ENCODE measurements at regions not wholly inside any gene's neighbourhood (a gene's known extent, or its start where the extent isn't known, plus 50 kb on each side); places are given as distances from the start of the nearest gene placed in this dataset.

DNA sequence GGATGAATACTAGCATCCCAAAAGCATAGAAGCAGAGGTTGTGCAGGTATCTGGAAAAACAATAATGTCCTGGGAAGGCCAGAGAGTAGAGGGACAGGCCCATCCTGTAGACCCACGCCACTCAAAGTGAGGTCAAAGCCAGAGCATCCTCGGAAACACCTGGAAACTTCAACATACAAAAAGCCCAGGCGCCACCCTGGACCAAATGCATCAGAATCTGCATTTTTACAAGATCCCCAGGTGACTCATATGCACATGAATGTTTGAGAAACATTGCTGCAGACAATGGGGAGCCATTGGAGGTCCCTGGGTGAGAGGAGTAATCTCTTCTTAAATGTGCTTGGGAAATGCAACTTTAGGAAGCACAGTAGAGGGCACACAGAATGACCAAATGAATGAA is 684.1 kb downstream of the DIAPH3 start:
- in situ Hi-C loops (cut with HindIII; ENCODE audit: low sequenced_read_pairs): no loop called here
- no peak for DNase-seq (ENCODE audit: low read depth, low spot score)
- TF ChIP-seq, protein P1, sequence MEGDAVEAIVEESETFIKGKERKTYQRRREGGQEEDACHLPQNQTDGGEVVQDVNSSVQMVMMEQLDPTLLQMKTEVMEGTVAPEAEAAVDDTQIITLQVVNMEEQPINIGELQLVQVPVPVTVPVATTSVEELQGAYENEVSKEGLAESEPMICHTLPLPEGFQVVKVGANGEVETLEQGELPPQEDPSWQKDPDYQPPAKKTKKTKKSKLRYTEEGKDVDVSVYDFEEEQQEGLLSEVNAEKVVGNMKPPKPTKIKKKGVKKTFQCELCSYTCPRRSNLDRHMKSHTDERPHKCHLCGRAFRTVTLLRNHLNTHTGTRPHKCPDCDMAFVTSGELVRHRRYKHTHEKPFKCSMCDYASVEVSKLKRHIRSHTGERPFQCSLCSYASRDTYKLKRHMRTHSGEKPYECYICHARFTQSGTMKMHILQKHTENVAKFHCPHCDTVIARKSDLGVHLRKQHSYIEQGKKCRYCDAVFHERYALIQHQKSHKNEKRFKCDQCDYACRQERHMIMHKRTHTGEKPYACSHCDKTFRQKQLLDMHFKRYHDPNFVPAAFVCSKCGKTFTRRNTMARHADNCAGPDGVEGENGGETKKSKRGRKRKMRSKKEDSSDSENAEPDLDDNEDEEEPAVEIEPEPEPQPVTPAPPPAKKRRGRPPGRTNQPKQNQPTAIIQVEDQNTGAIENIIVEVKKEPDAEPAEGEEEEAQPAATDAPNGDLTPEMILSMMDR (IDR thresholded peaks at IDR 0.05; ENCODE audit: low read depth, low read length): no peak
- H3K4me3 ChIP-seq (ENCODE audit: low read depth, low read length): no peak overlapping the region

DNA sequence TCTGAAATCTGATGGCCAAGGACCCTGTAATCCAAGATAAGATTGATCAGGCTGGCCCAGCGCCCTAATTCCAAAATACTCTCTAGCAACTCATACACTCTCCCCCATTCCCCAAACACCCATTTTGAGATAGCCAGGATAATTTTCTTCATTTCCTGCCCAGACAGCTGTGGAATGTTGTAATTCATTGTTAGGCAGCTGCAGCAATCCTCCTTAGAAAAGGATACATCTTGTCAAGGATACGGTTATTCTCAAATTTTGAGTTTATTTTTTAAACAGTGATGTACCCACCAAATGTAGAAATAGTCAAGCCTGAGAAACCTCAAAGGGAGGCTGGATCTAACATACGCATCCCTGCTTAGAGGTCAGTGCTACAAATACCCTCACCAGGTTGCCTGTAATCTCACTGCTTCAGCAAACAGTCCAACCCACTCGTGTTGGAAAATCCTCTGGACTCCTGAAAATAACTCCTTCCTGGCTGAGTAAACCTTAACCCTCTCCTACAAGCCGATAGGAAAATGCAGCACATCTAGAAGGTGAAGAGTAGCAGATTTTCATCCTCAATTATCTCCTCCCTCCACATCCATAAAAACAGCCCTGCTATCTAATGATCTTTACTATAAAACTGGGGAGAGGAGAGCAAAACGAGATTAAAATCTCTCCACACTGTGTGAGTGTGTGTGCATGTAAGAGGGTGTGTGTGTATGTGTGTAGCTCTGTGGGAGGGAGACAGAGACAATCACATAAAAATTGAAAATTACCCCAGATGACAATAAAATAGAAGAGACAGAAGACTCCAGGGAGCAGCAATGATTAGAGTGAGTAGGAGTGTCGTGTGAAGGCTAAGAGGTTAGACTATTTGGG is 683.1 kb downstream of the DIAPH3 start:
- DNase-seq (ENCODE audit: low read depth, low spot score): no peak
- TF ChIP-seq, protein P1 (IDR thresholded peaks at IDR 0.05; ENCODE audit: low read depth, low read length): no peak
- in situ Hi-C loops (cut with HindIII; ENCODE audit: low sequenced_read_pairs): no loop called here
- H3K4me3 ChIP-seq (ENCODE audit: low read depth, low read length): no peak overlapping the region

DNA sequence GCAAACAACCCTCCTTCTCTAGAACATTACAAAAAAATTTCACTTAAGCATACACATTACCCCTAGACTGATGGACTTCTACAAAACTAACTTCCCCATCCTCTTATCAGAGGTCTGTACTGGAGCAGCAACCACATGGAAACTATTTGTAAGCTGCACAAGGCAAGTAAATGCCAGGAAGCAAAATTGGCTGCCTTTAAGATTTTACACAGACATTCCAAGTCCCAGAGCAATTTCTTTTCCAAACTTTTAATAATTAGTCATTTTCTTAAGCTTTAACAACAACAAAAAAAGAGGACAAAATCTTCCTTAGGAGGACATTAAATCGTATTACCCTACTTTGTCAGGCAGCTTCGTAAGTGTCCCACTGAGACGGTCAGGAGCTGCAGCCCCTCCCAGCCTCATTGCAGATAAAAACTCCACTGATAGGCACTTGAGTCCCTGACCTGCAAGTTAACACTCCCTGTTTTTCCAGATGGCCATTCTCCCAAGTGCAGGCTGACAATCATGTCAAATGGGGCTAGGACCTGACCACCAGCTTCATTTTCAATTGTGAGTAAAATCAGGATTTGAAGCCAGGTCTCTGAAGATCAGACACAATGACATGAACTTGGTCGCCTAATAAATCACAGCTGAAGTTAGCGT is 680.1 kb downstream of the DIAPH3 start:
- peak; percentile 29 for DNase-seq (ENCODE audit: low read depth, low spot score)
- in situ Hi-C loops (cut with HindIII; ENCODE audit: low sequenced_read_pairs): no loop called here

DNA sequence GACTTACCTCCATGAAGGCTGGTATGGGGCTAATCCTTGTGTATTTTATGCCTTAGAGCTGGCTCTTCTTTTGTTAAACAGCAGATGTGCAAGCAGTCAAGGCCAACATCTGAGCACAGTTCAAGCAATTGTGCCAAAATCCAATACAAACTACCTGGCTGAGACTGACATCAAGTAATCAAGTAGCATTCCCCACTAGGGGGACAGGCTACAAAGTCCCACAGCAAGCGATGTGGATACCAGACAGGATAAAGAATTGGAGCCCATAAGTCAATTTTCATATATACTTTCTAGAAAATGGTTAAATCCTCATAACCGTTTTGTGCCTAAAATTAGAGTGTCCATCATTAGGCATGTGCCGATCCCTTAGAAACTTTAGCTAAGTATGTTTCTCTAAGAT is 675.8 kb downstream of the DIAPH3 start:
- no peak overlapping the region for H3K4me3 ChIP-seq (ENCODE audit: low read depth, low read length)
- DNase-seq (ENCODE audit: low read depth, low spot score): no peak
- TF ChIP-seq, protein P1 (IDR thresholded peaks at IDR 0.05; ENCODE audit: low read depth, low read length): peak; percentile 15
- in situ Hi-C loops (cut with HindIII; ENCODE audit: low sequenced_read_pairs): no loop called here

More for the DNA sequence above, 680.1 kb downstream of the DIAPH3 start:
- no peak overlapping the region for H3K4me3 ChIP-seq (ENCODE audit: low read depth, low read length)
- TF ChIP-seq, protein P1 (IDR thresholded peaks at IDR 0.05; ENCODE audit: low read depth, low read length): no peak

DNA sequence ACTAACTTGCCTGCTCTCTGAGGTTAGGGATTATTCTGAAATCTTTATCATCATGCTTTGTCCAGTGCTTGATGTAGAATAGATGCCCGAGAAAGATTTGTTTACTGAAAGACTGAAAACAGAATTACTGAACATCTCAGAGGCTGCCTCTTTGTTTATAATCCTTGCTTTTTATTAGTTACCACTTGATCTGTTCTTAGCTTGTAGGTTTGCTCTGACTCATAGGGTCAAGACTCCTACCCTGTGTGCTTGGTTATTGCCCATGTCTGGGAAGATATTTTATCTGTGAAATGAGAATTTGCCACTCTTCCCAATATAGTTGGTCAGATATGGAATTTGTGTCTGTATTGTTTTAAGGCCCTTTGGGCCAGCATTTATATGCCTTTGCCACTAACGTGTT is 675.3 kb downstream of the DIAPH3 start:
- DNase-seq (ENCODE audit: low read depth, low spot score): no peak
- TF ChIP-seq, protein P1 (IDR thresholded peaks at IDR 0.05; ENCODE audit: low read depth, low read length): no peak
- in situ Hi-C loops (cut with HindIII; ENCODE audit: low sequenced_read_pairs): no loop called here
- H3K4me3 ChIP-seq (ENCODE audit: low read depth, low read length): no peak overlapping the region

DNA sequence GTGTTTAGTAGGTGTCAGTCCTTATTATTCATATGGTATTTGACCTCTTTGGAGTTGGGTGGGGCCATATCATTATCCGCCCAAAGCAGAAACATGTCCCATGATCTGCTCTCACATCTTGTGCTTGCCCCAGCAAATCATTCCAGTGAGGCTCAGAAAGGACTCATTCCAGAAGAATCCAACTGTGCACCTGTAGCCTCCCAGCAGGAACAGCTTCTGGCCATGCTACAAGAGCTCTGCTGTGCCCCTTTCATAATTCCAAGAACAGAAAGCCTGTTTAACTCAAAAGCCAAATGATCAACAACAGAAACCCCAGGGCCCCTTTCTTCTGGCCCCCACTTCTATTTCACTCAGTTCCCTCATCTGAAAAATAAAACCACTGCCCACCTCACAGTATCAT is 673.1 kb downstream of the DIAPH3 start:
- no peak for DNase-seq (ENCODE audit: low read depth, low spot score)
- H3K4me3 ChIP-seq (ENCODE audit: low read depth, low read length): no peak overlapping the region
- in situ Hi-C loops (cut with HindIII; ENCODE audit: low sequenced_read_pairs): no loop called here
- TF ChIP-seq, protein P1 (IDR thresholded peaks at IDR 0.05; ENCODE audit: low read depth, low read length): no peak
